Neutrophil (primary cell): ENCODE measurements at regions not wholly inside any gene's neighbourhood (a gene's known extent, or its start where the extent isn't known, plus 50 kb on each side); places are given as distances from the start of the nearest gene placed in this dataset.

Experiments used
- H3K27ac ChIP-seq: fragments of 200-600 bp; sonication (generic); 2 replicates; pipeline ENCODE4 v1.5.1; 2016; ENCODE audit warnings: mild to moderate bottlenecking, moderate library complexity
- H3K27me3 ChIP-seq: fragments of 200-600 bp; sonication (generic); 2 replicates; pipeline ENCODE4 v1.6.0; 2016; ENCODE audit warnings: mild to moderate bottlenecking
- H3K36me3 ChIP-seq: fragments of 200-600 bp; sonication (generic); 2 replicates; pipeline ENCODE4 v1.5.1; 2017
- H3K4me1 ChIP-seq, 2 experiments: fragments of 200-600 bp in 1 of 2; sonication (generic) in 1 of 2; 1 replicate in 1 of 2; 2 replicates in 1 of 2; pipeline versions ENCODE4 v1.5.1 to v1.6.1; 2013 to 2016; ENCODE audit warnings: low read depth in 1 of 2, low read length in 1 of 2, mild to moderate bottlenecking in 1 of 2, moderate library complexity in 1 of 2; ENCODE audit not compliant: control insufficient read depth in 1 of 2, insufficient read depth in 1 of 2
- H3K4me3 ChIP-seq, 2 experiments: fragments of 200-600 bp in 1 of 2; sonication (generic) in 1 of 2; 1 replicate in 1 of 2; 2 replicates in 1 of 2; pipeline ENCODE4 v1.5.1; 2013 to 2016; ENCODE audit warnings: low read depth in 1 of 2, low read length in 1 of 2, mild to moderate bottlenecking in 1 of 2, moderate library complexity in 1 of 2
- H3K9me3 ChIP-seq: fragments of 200-600 bp; sonication (generic); 2 replicates; pipeline ENCODE4 v1.5.1; 2016
- TF ChIP-seq, protein P1 (sequence below): fragments of 200-600 bp; sonication (generic); IDR thresholded peaks from 2 replicates; pipeline ENCODE4 v1.5.1; 2016; ENCODE audit warnings: antibody characterized with exemption

DNA sequence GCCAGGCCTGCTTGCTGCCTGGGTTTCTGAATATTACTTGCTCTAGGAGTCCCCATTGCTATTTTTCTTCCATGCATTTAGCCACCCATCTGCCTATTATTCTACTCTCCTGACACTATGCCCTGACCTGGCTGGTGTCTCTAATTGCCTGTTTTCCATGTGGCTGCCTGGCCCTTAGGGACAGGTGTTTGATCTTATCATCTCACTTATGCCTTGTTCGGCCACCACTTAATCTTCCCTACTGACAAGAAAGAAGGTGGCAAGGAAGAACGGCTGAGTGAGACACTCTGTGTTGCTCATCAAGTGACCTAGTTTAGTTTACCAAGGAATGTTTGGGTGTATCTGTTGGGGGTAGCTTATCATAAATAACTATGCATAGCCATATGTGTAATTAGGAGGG lies 50.4 kb upstream of the RAPH1 start:
- H3K4me3 ChIP-seq = no peak overlapping the region
- peaks cover 11% of the 10 kb centered on the region for H3K27me3 ChIP-seq
- TF ChIP-seq, protein P1, sequence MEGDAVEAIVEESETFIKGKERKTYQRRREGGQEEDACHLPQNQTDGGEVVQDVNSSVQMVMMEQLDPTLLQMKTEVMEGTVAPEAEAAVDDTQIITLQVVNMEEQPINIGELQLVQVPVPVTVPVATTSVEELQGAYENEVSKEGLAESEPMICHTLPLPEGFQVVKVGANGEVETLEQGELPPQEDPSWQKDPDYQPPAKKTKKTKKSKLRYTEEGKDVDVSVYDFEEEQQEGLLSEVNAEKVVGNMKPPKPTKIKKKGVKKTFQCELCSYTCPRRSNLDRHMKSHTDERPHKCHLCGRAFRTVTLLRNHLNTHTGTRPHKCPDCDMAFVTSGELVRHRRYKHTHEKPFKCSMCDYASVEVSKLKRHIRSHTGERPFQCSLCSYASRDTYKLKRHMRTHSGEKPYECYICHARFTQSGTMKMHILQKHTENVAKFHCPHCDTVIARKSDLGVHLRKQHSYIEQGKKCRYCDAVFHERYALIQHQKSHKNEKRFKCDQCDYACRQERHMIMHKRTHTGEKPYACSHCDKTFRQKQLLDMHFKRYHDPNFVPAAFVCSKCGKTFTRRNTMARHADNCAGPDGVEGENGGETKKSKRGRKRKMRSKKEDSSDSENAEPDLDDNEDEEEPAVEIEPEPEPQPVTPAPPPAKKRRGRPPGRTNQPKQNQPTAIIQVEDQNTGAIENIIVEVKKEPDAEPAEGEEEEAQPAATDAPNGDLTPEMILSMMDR = no peak
- no peaks in the 10 kb centered on the region for H3K36me3 ChIP-seq
- no peak overlapping the region for H3K27ac ChIP-seq
- no peaks in the 10 kb centered on the region for H3K9me3 ChIP-seq
- no peaks in the 10 kb centered on the region for H3K4me1 ChIP-seq

DNA sequence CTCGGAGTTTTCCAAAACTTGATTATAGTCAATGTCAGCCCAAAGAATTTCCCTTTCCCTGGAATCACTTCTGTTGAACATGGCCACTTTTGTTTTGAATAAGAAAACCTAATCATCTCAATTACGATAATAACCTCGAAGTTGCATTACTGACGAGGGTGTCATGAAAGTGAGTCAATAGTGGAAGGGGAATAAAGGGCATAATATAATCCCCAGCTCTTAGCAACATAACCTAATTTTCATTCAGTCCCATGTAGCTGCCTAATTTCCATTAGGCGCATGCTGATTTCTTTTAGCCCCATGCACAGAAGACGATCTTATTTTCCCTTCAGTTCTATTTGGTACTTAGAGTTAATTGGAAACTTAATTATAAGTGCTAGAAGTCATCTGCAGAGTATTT lies 51.1 kb upstream of the RAPH1 start:
- no peaks in the 10 kb centered on the region for H3K4me1 ChIP-seq
- no peak overlapping the region for H3K27ac ChIP-seq
- no peaks in the 10 kb centered on the region for H3K36me3 ChIP-seq
- TF ChIP-seq, protein P1 = no peak
- H3K27me3 ChIP-seq = peaks cover 18% of the 10 kb centered on the region
- H3K4me3 ChIP-seq = no peak overlapping the region
- H3K9me3 ChIP-seq = no peaks in the 10 kb centered on the region

DNA sequence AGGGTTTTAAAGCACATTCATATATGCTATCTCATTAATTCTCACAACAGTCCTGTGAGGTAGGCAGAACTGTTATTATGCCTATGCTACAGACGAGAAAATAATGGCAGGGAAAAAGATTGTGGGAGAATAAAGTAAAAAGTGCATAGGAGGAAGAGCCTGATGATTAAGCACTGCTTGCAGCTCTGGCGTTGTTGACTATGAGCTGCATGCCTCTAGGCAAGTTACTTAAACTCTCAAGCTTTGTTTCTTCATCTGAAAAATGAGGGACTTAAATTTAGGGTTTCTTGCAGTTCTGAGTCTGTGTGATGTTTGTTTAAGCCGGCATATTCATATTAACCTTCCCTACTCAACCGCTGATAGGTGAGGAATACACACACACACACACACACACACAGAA lies 51.6 kb upstream of the RAPH1 start:
- no peaks in the 10 kb centered on the region for H3K4me1 ChIP-seq
- peaks cover 23% of the 10 kb centered on the region for H3K27me3 ChIP-seq
- H3K4me3 ChIP-seq = no peak overlapping the region
- H3K27ac ChIP-seq = no peak overlapping the region
- no peaks in the 10 kb centered on the region for H3K9me3 ChIP-seq
- TF ChIP-seq, protein P1 = no peak
- H3K36me3 ChIP-seq = no peaks in the 10 kb centered on the region

DNA sequence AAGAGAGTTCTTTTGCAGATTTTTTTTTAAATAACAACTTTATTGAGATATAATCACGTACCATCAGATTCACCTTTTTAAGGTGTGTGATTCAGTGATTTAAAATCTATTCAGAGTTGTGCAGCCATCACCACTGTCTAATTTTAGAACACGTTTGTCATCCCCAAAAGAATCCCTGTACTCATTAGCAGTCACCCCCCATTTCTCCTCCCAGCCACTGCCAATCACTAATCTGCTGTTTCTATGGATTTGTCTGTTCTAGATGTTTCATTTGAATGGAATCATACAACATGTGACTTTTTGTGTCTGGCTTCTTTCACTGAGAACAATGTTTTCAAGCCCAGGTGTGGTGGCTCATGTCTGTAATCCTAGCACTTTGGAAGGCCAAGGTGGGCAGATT lies 55.4 kb upstream of the RAPH1 start:
- Histone ChIP-seq H3K27ac (no peak overlapping the region), H3K9me3 (no peaks in the 10 kb centered on the region), H3K4me1 (no peaks in the 10 kb centered on the region), H3K36me3 (no peaks in the 10 kb centered on the region), H3K27me3 (peaks cover 61% of the 10 kb centered on the region), H3K4me3 (no peak overlapping the region)
- TF ChIP-seq, protein P1 = no peak

DNA sequence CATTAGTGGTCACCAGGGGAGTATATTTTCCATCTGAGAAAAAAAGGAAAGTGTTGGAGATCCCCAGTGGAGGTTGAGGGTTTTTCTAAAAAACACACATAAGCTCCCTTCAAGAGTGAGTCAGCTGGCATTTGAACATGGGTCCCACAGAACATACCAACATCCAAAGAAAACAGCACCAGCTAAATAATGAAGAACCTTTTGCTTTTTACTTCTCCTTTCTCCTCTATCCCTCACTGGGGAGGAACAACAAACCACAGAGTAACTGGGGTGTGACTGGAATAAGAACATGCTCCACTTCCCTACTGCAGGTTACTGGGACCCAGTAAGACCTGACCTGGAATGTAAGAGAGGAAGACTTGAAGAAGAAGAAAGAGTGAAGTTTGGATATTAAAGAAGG lies 56.5 kb upstream of the RAPH1 start:
- TF ChIP-seq, protein P1 = no peak
- Histone ChIP-seq H3K36me3 (no peaks in the 10 kb centered on the region), H3K4me1 (no peaks in the 10 kb centered on the region), H3K27me3 (peaks cover 68% of the 10 kb centered on the region), H3K27ac (no peak overlapping the region), H3K4me3 (no peak overlapping the region), H3K9me3 (no peaks in the 10 kb centered on the region)

DNA sequence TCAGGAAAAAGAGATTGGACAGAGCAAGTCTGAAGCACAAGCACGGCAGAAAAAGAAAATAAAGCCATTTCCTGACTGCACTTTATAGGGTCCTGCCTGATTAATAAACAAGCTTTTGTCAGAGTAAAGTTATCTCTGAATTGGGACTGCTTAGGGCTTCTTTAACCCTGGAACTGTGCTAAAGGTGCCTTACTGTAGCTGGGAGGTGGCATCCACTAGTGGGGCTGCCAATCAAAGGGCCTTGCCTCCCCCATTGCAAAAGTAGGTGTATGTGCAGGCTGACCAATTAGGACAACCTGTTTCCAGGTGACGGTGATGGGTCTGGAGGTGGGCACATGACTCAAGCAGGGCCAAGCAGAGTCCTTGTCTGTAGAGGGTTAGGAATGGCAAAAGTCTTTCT lies 57.4 kb upstream of the RAPH1 start:
- no peaks in the 10 kb centered on the region for H3K4me1 ChIP-seq

More for the DNA sequence above, 57.4 kb upstream of the RAPH1 start:
- Histone ChIP-seq H3K27ac (no peak overlapping the region), H3K36me3 (no peaks in the 10 kb centered on the region), H3K9me3 (no peaks in the 10 kb centered on the region), H3K27me3 (peaks cover 74% of the 10 kb centered on the region), H3K4me3 (no peak overlapping the region)
- TF ChIP-seq, protein P1 = no peak
